ENCODE measurements at regions not wholly inside any gene's neighbourhood (a gene's known extent, or its start where the extent isn't known, plus 50 kb on each side); places are given as distances from the start of the nearest gene placed in this dataset.

- Histone ChIP-seq H4K20me1 (ENCODE audit: insufficient read depth, low read length) (no peaks in the 10 kb centered on the region), H3K4me3 (ENCODE audit: low read depth, low read length, poor library complexity, severe bottlenecking) (no peak overlapping the region), H3K36me3 (ENCODE audit: insufficient read depth, low read length) (no peaks in the 10 kb centered on the region), H3K9ac (ENCODE audit: low read length) (no peak overlapping the region), H3F3A (ENCODE audit: insufficient read depth, low read length) (no peaks in the 10 kb centered on the region), H3K4me1 (ENCODE audit: insufficient read depth, low read length, severe bottlenecking) (no peaks in the 10 kb centered on the region), H3K9me2 (ENCODE audit: low read depth, low read length) (no peaks in the 10 kb centered on the region), H3K79me2 (ENCODE audit: insufficient read depth, low read length) (no peaks in the 10 kb centered on the region), H3K9me3 (ENCODE audit: low read length) (no peaks in the 10 kb centered on the region), H3K27me3 (ENCODE audit: insufficient read depth, low read length) (0 out of 2 replicates have a peak, but pooled peaks cover 8% of the 10 kb centered on the region), H3K27ac (ENCODE audit: low read depth, low read length, poor library complexity, severe bottlenecking) (no peak overlapping the region), H2AFZ (ENCODE audit: low read length) (no peak overlapping the region), H3K4me2 (ENCODE audit: low read length) (no peak overlapping the region)
- TF ChIP-seq EZH2 (IDR thresholded peaks at IDR 0.05; ENCODE audit: borderline replicate concordance, low read length) (no peak), CTCF (IDR thresholded peaks at IDR 0.05; ENCODE audit: low read length) (no peak)
These were observed 368.8 kb upstream of the ZMIZ1 start for GRCh38 chr10:78699971-78700370.

GRCh38 chr10:78700413-78700812 is 368.4 kb upstream of the ZMIZ1 start:
- H3K9me2 ChIP-seq (ENCODE audit: low read depth, low read length), result no peaks in the 10 kb centered on the region

GRCh38 chr10:78700816-78701520 is 367.8 kb upstream of the ZMIZ1 start:
- Histone ChIP-seq H3K27me3 (ENCODE audit: insufficient read depth, low read length) (0 out of 2 replicates have a peak, but pooled peaks cover 8% of the 10 kb centered on the region), H3K9me2 (ENCODE audit: low read depth, low read length) (no peaks in the 10 kb centered on the region), H3K27ac (ENCODE audit: low read depth, low read length, poor library complexity, severe bottlenecking) (no peak overlapping the region), H4K20me1 (ENCODE audit: insufficient read depth, low read length) (no peaks in the 10 kb centered on the region), H3K9ac (ENCODE audit: low read length) (no peak overlapping the region), H3K4me1 (ENCODE audit: insufficient read depth, low read length, severe bottlenecking) (no peaks in the 10 kb centered on the region), H3K79me2 (ENCODE audit: insufficient read depth, low read length) (no peaks in the 10 kb centered on the region), H3K36me3 (ENCODE audit: insufficient read depth, low read length) (no peaks in the 10 kb centered on the region), H2AFZ (ENCODE audit: low read length) (no peak overlapping the region), H3K4me2 (ENCODE audit: low read length) (no peak overlapping the region), H3F3A (ENCODE audit: insufficient read depth, low read length) (no peaks in the 10 kb centered on the region), H3K4me3 (ENCODE audit: low read depth, low read length, poor library complexity, severe bottlenecking) (no peak overlapping the region), H3K9me3 (ENCODE audit: low read length) (no peaks in the 10 kb centered on the region)
- TF ChIP-seq EZH2 (IDR thresholded peaks at IDR 0.05; ENCODE audit: borderline replicate concordance, low read length) (no peak), CTCF (IDR thresholded peaks at IDR 0.05; ENCODE audit: low read length) (no peak)

More at GRCh38 chr10:78700413-78700812, 368.4 kb upstream of the ZMIZ1 start:
- Histone ChIP-seq H4K20me1 (ENCODE audit: insufficient read depth, low read length) (no peaks in the 10 kb centered on the region), H3K4me3 (ENCODE audit: low read depth, low read length, poor library complexity, severe bottlenecking) (no peak overlapping the region), H3K4me1 (ENCODE audit: insufficient read depth, low read length, severe bottlenecking) (no peaks in the 10 kb centered on the region), H2AFZ (ENCODE audit: low read length) (no peak overlapping the region), H3K27ac (ENCODE audit: low read depth, low read length, poor library complexity, severe bottlenecking) (no peak overlapping the region), H3K36me3 (ENCODE audit: insufficient read depth, low read length) (no peaks in the 10 kb centered on the region), H3K9ac (ENCODE audit: low read length) (no peak overlapping the region), H3F3A (ENCODE audit: insufficient read depth, low read length) (no peaks in the 10 kb centered on the region), H3K79me2 (ENCODE audit: insufficient read depth, low read length) (no peaks in the 10 kb centered on the region), H3K27me3 (ENCODE audit: insufficient read depth, low read length) (0 out of 2 replicates have a peak, but pooled peaks cover 8% of the 10 kb centered on the region), H3K9me3 (ENCODE audit: low read length) (no peaks in the 10 kb centered on the region), H3K4me2 (ENCODE audit: low read length) (no peak overlapping the region)
- TF ChIP-seq CTCF (IDR thresholded peaks at IDR 0.05; ENCODE audit: low read length) (no peak), EZH2 (IDR thresholded peaks at IDR 0.05; ENCODE audit: borderline replicate concordance, low read length) (no peak)
